GM12878 (cell line): ENCODE measurements at regions not wholly inside any gene's neighbourhood (a gene's known extent, or its start where the extent isn't known, plus 50 kb on each side); places are given as distances from the start of the nearest gene placed in this dataset.

ENCODE experiments used
- CBX3 ChIP-seq: fragments of 200-600 bp; sonication (generic); IDR thresholded peaks from 2 replicates; pipeline ENCODE4 v1.6.1; 2016; ENCODE audit warnings: low read depth, borderline replicate concordance
- CTCF ChIP-seq, 3 experiments: IDR thresholded peaks in 2 of 3; conservative IDR thresholded peaks in 1 of 3; 2 replicates each; pipeline ENCODE4 v1.5.1; 2011; ENCODE audit warnings: low read depth in 3 of 3, low read length in 3 of 3, mild to moderate bottlenecking in 3 of 3, control low read depth in 2 of 3, moderate library complexity in 2 of 3, inconsistent platforms in 1 of 3, mixed read lengths in 1 of 3; ENCODE audit not compliant: control insufficient read depth in 2 of 3, insufficient read depth in 1 of 3; ENCODE audit errors: extremely low read depth in 1 of 3
- EP300 ChIP-seq, 2 experiments: fragments of 150-350 bp in 1 of 2; IDR thresholded peaks; 2 replicates each; pipeline ENCODE4 v1.6.1; 2011 to 2012; ENCODE audit warnings: low read depth in 2 of 2, low read length in 2 of 2, borderline replicate concordance in 1 of 2, improper control_type of control experiment in 1 of 2, inconsistent platforms in 1 of 2; ENCODE audit not compliant: control insufficient read depth in 1 of 2
- EZH2 ChIP-seq: IDR thresholded peaks from 2 replicates; pipeline ENCODE4 v1.6.1; 2012; ENCODE audit warnings: low read depth, mild to moderate bottlenecking, control low read depth, inconsistent platforms, low read length, borderline replicate concordance; ENCODE audit not compliant: control insufficient read depth
- MXI1 ChIP-seq: fragments of 150-350 bp; IDR thresholded peaks from 2 replicates; pipeline ENCODE4 v1.6.1; 2011; ENCODE audit warnings: low read depth, mild to moderate bottlenecking, inconsistent platforms, low read length, improper control_type of control experiment
- NFIC ChIP-seq: IDR thresholded peaks from 2 replicates; pipeline ENCODE4 v1.6.1; 2012; ENCODE audit warnings: low read depth, mild to moderate bottlenecking, inconsistent platforms, low read length, moderate library complexity
- POLR2A ChIP-seq: IDR thresholded peaks from 2 replicates; pipeline ENCODE4 v1.6.1; 2011; ENCODE audit warnings: low read depth, mild to moderate bottlenecking, low read length
- RAD21 ChIP-seq: IDR thresholded peaks from 2 replicates; pipeline ENCODE4 v1.6.1; 2011; ENCODE audit warnings: mild to moderate bottlenecking, low read depth, low read length, moderate library complexity; ENCODE audit not compliant: insufficient read depth
- TF ChIP-seq, protein P1 (sequence below): IDR thresholded peaks from 2 replicates; pipeline ENCODE4 v1.6.1; 2012; ENCODE audit warnings: low read depth, low read length, improper control_type of control experiment
- TF ChIP-seq, protein P2 (sequence below): fragments of 450-650 bp; IDR thresholded peaks from 2 replicates; pipeline ENCODE4 v1.6.1; 2017; ENCODE audit warnings: mild to moderate bottlenecking

DNA sequence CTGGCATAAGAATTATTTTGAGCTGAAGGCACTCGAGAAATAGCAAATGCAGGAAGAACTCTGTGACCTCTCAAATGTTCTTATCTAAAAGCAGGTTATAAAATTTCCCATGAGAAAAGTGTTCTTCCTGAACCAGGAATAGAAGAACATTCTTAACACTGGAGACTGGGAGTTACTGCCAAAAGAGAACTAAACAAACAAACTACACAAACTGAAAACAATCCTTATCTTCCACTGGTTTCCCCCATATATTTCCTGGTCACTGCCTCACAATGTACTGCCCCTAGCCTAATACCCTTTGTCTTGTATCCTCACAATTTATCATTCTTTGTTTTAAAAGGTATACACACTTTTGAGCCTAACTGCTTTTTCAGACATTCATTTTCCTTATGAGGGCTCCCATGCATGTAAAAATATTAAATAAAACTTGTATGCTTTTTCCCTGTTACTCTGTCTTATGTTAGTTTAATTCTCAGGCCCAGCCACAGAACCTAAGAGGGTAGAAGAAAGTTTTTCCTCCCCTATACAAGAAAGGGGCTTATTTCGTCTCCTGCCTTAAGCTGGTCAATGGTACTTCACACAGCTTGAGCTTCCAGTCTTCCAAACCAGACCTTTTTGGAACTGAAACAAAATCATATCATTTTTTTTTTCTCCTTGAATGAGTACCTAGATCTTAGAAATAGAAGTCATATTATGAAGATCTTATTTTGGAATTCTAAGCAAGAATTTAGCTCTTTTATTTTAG lies 110.6 kb downstream of the MSTN start:
- TF ChIP-seq EZH2 = no peak
- no peak for TF ChIP-seq POLR2A
- no peak for TF ChIP-seq CBX3
- TF ChIP-seq, protein P1, sequence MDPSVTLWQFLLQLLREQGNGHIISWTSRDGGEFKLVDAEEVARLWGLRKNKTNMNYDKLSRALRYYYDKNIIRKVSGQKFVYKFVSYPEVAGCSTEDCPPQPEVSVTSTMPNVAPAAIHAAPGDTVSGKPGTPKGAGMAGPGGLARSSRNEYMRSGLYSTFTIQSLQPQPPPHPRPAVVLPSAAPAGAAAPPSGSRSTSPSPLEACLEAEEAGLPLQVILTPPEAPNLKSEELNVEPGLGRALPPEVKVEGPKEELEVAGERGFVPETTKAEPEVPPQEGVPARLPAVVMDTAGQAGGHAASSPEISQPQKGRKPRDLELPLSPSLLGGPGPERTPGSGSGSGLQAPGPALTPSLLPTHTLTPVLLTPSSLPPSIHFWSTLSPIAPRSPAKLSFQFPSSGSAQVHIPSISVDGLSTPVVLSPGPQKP = no peak
- TF ChIP-seq CTCF (IDR thresholded peaks at IDR 0.05 in 2 of 3, conservative IDR thresholded peaks at IDR 0.05 in 1 of 3; ENCODE audit: control insufficient read depth in 2 of 3, extremely low read depth in 1 of 3, insufficient read depth in 1 of 3, low read depth in 3 of 3, low read length in 3 of 3) = no peak
- no peak for TF ChIP-seq NFIC
- TF ChIP-seq EP300 (IDR thresholded peaks at IDR 0.05; ENCODE audit: borderline replicate concordance in 1 of 2, control insufficient read depth in 1 of 2, low read depth in 2 of 2, low read length in 2 of 2) = no peak
- TF ChIP-seq, protein P2, sequence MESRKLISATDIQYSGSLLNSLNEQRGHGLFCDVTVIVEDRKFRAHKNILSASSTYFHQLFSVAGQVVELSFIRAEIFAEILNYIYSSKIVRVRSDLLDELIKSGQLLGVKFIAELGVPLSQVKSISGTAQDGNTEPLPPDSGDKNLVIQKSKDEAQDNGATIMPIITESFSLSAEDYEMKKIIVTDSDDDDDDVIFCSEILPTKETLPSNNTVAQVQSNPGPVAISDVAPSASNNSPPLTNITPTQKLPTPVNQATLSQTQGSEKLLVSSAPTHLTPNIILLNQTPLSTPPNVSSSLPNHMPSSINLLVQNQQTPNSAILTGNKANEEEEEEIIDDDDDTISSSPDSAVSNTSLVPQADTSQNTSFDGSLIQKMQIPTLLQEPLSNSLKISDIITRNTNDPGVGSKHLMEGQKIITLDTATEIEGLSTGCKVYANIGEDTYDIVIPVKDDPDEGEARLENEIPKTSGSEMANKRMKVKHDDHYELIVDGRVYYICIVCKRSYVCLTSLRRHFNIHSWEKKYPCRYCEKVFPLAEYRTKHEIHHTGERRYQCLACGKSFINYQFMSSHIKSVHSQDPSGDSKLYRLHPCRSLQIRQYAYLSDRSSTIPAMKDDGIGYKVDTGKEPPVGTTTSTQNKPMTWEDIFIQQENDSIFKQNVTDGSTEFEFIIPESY = no peak
- TF ChIP-seq RAD21 = no peak
- no peak for TF ChIP-seq MXI1
